Fibroblast of lung (primary cell): ENCODE measurements at regions not wholly inside any gene's neighbourhood (a gene's known extent, or its start where the extent isn't known, plus 50 kb on each side); places are given as distances from the start of the nearest gene placed in this dataset.

Source experiments
- DNase-seq, 2 donors: peaks; one replicate each; pipeline versions ENCODE4 v3.0.0 to v3.0.0-alpha.2; 2010; ENCODE audit warnings: low read depth in 2 of 2
- H2AFZ ChIP-seq: 2 replicates; pipeline ENCODE4 v1.5.1; 2012; ENCODE audit warnings: low read length, control low read depth, inconsistent platforms
- H3K27ac ChIP-seq: 2 replicates; pipeline ENCODE4 v1.5.1; 2011; ENCODE audit warnings: low read length, control low read depth; ENCODE audit not compliant: insufficient read depth
- H3K27me3 ChIP-seq: 2 replicates; pipeline ENCODE4 v1.5.1; 2011; ENCODE audit warnings: mild to moderate bottlenecking, low read length; ENCODE audit not compliant: control insufficient read depth, insufficient read depth
- H3K36me3 ChIP-seq: 2 replicates; pipeline ENCODE4 v1.5.1; 2011; ENCODE audit warnings: low read length; ENCODE audit not compliant: control insufficient read depth, insufficient read depth
- H3K4me1 ChIP-seq: 2 replicates; pipeline ENCODE4 v1.5.1; 2011; ENCODE audit warnings: low read length; ENCODE audit not compliant: control insufficient read depth, insufficient read depth; ENCODE audit errors: extremely low read depth
- H3K4me2 ChIP-seq: 2 replicates; pipeline ENCODE4 v1.5.1; 2011; ENCODE audit warnings: low read length, control low read depth; ENCODE audit not compliant: insufficient read depth; ENCODE audit errors: extremely low read depth
- H3K4me3 ChIP-seq, 4 experiments: fragments of 200-600 bp in 1 of 4; sonication (generic) in 1 of 4; replicated peaks in 1 of 4; 2 replicates each; pipeline ENCODE4 v1.5.1; 2011 to 2016; ENCODE audit warnings: low read length in 4 of 4, low read depth in 3 of 4, mild to moderate bottlenecking in 3 of 4, control low read depth in 2 of 4, inconsistent platforms in 1 of 4, mixed read lengths in 1 of 4; ENCODE audit not compliant: insufficient read depth in 1 of 4; ENCODE audit errors: control extremely low read depth in 1 of 4
- H3K79me2 ChIP-seq: 2 replicates; pipeline ENCODE4 v1.5.1; 2012; ENCODE audit warnings: mild to moderate bottlenecking, low read length, inconsistent platforms; ENCODE audit not compliant: control insufficient read depth, insufficient read depth
- H3K9ac ChIP-seq: 2 replicates; pipeline ENCODE4 v1.5.1; 2011; ENCODE audit warnings: mild to moderate bottlenecking, low read length, control low read depth; ENCODE audit not compliant: insufficient read depth
- H3K9me3 ChIP-seq: 2 replicates; pipeline ENCODE4 v1.5.1; 2012; ENCODE audit warnings: low read depth, low read length; ENCODE audit not compliant: control insufficient read depth, insufficient read depth
- H4K20me1 ChIP-seq: 2 replicates; pipeline ENCODE4 v1.5.1; 2011; ENCODE audit warnings: low read length; ENCODE audit not compliant: control insufficient read depth, insufficient read depth; ENCODE audit errors: extremely low read depth
- EZH2 ChIP-seq: IDR thresholded peaks from 2 replicates; pipeline ENCODE4 v1.5.1; 2012; ENCODE audit warnings: low read length, control low read depth, mild to moderate bottlenecking; ENCODE audit errors: missing control alignments
- TF ChIP-seq, protein P1 (sequence below), 2 donors: IDR thresholded peaks in 1 of 2; conservative IDR thresholded peaks in 1 of 2; 1 replicate in 1 of 2; 2 replicates in 1 of 2; pipeline ENCODE4 v1.5.1; 2011 to 2012; ENCODE audit warnings: low read length in 2 of 2, control low read depth in 1 of 2, inconsistent platforms in 1 of 2, low read depth in 1 of 2, mild to moderate bottlenecking in 1 of 2

DNA sequence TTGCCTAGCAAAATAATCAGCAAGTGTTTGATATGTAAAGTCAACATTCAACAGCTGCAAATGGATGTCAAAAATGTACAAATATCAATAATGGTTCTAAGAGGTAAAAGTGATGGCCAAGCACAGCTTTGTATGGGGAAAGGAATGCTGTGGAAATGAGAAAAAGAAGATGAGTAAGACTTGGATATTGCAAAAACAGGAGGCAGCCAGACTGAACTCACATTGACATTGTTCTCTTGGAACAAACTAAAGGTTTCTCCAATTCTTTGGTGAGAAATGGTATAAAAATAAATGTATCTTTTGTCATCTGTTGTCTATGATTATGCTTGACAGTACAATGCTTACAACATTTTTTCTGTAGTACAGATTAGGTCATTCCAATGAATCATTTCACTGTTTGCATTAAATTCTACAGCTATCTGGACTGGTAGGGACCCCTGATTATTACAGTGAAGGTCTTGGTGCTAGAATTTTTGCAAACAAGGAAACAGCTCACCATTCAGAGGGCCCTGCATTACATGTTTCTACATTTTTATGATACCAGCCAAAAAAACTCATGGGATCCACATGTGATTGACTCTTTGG is 465.7 kb downstream of the NOVA1 start:
- DNase-seq, result peak in 1 of 2 donors; percentile 2
- Histone ChIP-seq H3K27ac (no peak overlapping the region), H3K9ac (no peak overlapping the region), H2AFZ (no peak overlapping the region), H3K4me1 (no peaks in the 10 kb centered on the region), H3K79me2 (no peaks in the 10 kb centered on the region), H3K9me3 (no peaks in the 10 kb centered on the region), H3K4me3 (no peak overlapping the region), H4K20me1 (no peaks in the 10 kb centered on the region), H3K27me3 (no peaks in the 10 kb centered on the region), H3K4me2 (no peak overlapping the region), H3K36me3 (no peaks in the 10 kb centered on the region)
- TF ChIP-seq, protein P1, sequence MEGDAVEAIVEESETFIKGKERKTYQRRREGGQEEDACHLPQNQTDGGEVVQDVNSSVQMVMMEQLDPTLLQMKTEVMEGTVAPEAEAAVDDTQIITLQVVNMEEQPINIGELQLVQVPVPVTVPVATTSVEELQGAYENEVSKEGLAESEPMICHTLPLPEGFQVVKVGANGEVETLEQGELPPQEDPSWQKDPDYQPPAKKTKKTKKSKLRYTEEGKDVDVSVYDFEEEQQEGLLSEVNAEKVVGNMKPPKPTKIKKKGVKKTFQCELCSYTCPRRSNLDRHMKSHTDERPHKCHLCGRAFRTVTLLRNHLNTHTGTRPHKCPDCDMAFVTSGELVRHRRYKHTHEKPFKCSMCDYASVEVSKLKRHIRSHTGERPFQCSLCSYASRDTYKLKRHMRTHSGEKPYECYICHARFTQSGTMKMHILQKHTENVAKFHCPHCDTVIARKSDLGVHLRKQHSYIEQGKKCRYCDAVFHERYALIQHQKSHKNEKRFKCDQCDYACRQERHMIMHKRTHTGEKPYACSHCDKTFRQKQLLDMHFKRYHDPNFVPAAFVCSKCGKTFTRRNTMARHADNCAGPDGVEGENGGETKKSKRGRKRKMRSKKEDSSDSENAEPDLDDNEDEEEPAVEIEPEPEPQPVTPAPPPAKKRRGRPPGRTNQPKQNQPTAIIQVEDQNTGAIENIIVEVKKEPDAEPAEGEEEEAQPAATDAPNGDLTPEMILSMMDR (conservative IDR thresholded peaks at IDR 0.05 in 1 of 2, IDR thresholded peaks at IDR 0.05 in 1 of 2; ENCODE audit: low read depth in 1 of 2, low read length in 2 of 2), result no peak
- no peak for TF ChIP-seq EZH2

DNA sequence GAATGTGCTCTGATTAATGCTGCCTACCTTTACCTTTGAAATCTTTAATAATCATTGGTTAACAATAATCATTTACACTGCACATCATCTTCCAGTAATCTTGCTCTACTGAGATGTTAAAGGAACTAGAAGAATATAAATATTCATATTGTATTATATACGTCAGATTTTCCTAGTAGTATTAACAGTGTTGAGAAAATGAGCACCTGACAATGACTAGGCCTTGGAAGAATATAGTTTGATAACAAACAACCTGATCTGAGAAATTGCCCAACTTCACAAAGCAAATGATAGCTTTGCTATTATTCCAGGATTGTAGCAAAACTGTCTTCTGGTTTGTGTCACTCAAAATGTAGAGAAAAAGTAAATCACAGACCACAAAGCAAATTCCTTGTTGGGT is 467.1 kb downstream of the NOVA1 start:
- Histone ChIP-seq H3K79me2 (no peaks in the 10 kb centered on the region), H3K4me2 (no peak overlapping the region), H3K4me3 (no peak overlapping the region), H3K9me3 (no peaks in the 10 kb centered on the region), H2AFZ (no peak overlapping the region), H3K9ac (no peak overlapping the region), H3K27me3 (no peaks in the 10 kb centered on the region), H3K27ac (no peak overlapping the region), H3K4me1 (no peaks in the 10 kb centered on the region), H3K36me3 (no peaks in the 10 kb centered on the region), H4K20me1 (no peaks in the 10 kb centered on the region)
- no peak for TF ChIP-seq EZH2
- TF ChIP-seq, protein P1 (conservative IDR thresholded peaks at IDR 0.05 in 1 of 2, IDR thresholded peaks at IDR 0.05 in 1 of 2; ENCODE audit: low read depth in 1 of 2, low read length in 2 of 2), result no peak
- DNase-seq, result no peak

DNA sequence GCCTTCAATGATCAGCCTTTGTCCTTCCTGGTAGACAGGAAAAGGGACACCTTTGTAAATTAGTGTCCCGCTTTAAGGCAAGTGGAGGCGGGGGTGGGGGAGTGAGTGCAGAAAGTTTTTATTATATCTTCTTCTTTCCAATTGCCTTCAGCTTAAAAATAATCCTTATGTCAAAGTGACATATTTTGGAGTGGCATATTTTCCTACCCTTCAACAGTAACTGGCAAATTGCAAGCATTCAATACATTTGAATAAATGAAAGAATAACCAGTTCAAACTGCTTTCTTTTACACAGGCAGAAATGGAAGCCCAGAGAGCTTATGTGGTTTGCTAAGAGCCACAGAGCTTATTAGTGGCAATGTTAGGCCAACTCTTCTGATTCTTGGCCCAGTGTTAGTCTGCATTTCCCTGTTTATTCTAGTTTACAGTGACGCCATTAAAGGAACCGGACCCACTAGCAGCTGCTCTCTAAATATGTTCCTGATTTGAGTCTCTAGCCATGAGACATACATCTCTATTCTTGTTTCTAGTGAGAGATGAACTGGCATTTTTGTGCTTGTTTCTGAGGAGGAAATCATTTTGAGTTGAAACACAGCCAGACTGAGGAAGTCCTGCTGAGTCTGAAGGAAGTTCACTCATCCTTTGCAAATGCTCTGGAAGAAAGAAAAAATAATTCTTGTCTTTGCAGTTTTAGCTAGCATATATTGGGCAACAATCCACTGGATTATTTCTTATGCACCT is 468.7 kb downstream of the NOVA1 start:
- H3K4me2 ChIP-seq, result no peak overlapping the region
- H3K27me3 ChIP-seq, result no peaks in the 10 kb centered on the region
- TF ChIP-seq, protein P1 (conservative IDR thresholded peaks at IDR 0.05 in 1 of 2, IDR thresholded peaks at IDR 0.05 in 1 of 2; ENCODE audit: low read depth in 1 of 2, low read length in 2 of 2), result no peak
- TF ChIP-seq EZH2, result no peak
- H3K9ac ChIP-seq, result no peak overlapping the region
- no peak overlapping the region for H2AFZ ChIP-seq
- H3K4me1 ChIP-seq, result no peaks in the 10 kb centered on the region
- H3K79me2 ChIP-seq, result no peaks in the 10 kb centered on the region
- no peak overlapping the region for H3K27ac ChIP-seq
- peak in 1 of 2 donors; percentile 7 for DNase-seq
- no peaks in the 10 kb centered on the region for H4K20me1 ChIP-seq
- H3K9me3 ChIP-seq, result no peaks in the 10 kb centered on the region
- no peaks in the 10 kb centered on the region for H3K36me3 ChIP-seq
- H3K4me3 ChIP-seq, result no peak overlapping the region
